SH-SY5Y (cell line): ENCODE measurements at regions not wholly inside any gene's neighbourhood (a gene's known extent, or its start where the extent isn't known, plus 50 kb on each side); places are given as distances from the start of the nearest gene placed in this dataset.

Experiments used
- GATA2 ChIP-seq: IDR thresholded peaks from 2 replicates; pipeline ENCODE4 v1.6.1; 2011; ENCODE audit warnings: mild to moderate bottlenecking, low read depth, low read length
- GATA3 ChIP-seq: IDR thresholded peaks from 2 replicates; pipeline ENCODE4 v1.6.1; 2011; ENCODE audit warnings: low read depth, mild to moderate bottlenecking, low read length, moderate library complexity

GRCh38 chr2:117127680-117128079 is 686.8 kb upstream of the DDX18 start:
- no peak for TF ChIP-seq GATA2
- no peak for TF ChIP-seq GATA3
